OCI-M1 (cell line): ENCODE measurements at regions not wholly inside any gene's neighbourhood (a gene's known extent, or its start where the extent isn't known, plus 50 kb on each side); places are given as distances from the start of the nearest gene placed in this dataset.
A peak's percentile ranks its signal among the peaks of the same experiment; 100 is the strongest.
"Not testable (repeated sequence)": the region's sequence is repeated elsewhere in the genome, so short reads cannot be mapped to it uniquely, and the experiment has no call there.

ENCODE experiments used
- DNase-seq: peaks from one replicate; lab custom pipeline; 2025; lab: John Stamatoyannopoulos, UW

- DNase-seq: no peak
Measured at GRCh38 chr12:89779090-89779489, 70.5 kb upstream of the ATP2B1 start.

DNA sequence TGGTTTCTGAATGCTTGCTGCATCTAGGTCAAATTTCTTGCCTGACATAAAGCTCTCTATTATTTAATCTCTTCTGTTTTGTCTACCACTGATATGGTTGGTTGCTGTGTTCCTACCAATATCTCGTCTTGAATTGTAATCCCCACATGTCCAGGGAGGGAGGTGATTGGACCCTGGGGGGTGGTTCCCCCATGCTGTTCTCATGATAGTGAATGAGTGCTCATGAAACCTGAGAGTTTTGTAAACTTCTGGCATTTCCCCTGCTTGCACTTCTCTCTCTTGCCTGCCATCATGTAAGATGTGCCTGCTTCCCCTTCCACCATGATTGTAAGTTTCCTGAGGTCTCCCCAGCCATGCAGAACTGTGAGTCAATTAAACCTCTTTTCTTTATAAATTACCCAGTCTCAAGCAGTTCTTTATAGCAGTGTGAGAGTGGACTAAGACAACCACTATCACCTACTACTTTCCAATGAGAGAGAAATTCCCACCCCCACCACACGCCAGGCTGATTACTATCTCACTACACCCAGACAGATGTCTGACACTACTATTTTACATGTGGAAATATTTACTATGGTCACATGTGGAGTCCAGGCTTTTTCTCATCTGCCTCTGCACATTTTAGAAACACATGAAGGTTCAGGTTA lies 69.2 kb upstream of the ATP2B1 start:
- DNase-seq: no peak

- no peak for DNase-seq
Measured at GRCh38 chr12:89775986-89776365, 67.3 kb upstream of the ATP2B1 start.

GRCh38 chr12:89775063-89775985 lies 66.7 kb upstream of the ATP2B1 start:
- DNase-seq: no peak

GRCh38 chr12:89774645-89775044 lies 66.0 kb upstream of the ATP2B1 start:
- DNase-seq: no peak

DNA sequence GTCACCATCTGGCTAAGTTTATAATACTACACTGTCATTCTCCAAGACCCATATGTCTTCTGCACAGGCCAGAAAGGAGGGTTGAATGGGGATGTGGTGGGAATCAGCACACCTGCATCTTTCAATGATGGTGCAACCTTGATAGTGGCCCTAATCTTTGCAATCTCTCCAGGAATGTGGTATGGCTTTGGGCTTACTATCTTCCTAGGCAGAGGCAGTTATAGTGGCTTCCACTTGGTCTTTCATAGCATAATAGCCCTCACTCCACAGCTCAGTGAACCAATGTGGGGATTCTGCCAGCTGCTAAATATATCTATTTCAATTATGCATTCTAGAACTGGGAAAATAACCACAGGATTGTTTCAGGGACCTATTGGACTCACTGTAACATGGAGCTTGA lies 61.8 kb upstream of the ATP2B1 start:
- DNase-seq: no peak

DNA sequence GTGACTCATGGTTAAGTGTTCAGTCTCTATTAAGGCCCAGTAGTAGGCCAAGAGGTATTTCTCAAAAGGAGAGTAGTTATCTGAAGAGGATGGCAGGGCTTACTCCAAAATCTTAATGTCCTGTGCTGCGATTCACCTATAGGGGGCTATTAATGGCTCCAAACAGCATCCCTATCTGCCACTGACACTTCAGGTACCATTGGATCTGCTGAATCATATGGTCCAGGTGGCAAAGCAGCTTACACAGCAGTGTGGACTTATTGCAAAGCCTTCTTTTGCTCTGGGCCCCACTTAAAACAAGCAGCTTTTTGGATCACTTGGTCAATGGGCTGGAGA lies 60.8 kb upstream of the ATP2B1 start:
- DNase-seq: no peak

- peak; percentile 86 for DNase-seq
Measured at GRCh38 chr12:89768586-89769482, 60.2 kb upstream of the ATP2B1 start.

DNA sequence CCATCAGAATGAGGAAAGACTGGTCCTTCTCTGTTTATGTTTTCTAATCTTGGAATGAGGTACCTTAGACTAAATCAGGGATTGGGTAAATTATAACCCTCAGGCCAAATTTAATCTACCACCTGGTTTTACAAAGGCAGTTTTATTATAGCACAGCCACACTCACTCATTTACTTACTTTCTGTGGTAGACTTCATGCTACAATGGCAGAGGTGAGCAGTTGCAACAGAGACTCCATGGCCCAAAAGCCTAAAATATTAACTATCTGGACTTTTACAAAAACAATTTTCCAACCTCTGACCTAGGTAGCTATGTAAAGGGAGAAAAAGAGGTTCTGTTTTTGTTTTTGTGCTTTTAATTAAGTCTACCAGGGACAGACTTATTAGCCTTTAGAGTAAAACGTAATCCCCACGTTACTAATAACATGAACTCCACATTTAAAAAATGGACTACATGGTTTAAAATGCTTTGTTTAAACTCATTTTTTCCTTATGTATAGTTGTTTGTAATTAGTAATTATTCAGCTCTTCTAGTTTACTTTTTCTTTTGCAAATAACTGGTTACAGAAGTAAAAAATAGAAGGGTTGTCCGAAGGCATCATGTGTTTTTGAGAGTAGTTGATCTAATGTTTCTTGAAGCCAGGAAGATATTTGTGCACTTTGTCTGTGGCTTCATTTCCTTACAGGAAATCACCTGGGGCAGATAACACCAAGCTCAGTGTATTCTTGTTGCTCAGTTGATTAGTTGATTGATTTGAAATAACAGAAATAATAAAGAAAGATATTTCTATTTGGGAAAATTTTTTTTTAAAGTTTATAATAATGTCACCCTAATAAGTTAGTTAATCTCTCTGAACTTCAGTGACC lies 57.6 kb upstream of the ATP2B1 start:
- DNase-seq: no peak

GRCh38 chr12:89764164-89764563 lies 55.5 kb upstream of the ATP2B1 start:
- DNase-seq: not testable (repeated sequence)

DNA sequence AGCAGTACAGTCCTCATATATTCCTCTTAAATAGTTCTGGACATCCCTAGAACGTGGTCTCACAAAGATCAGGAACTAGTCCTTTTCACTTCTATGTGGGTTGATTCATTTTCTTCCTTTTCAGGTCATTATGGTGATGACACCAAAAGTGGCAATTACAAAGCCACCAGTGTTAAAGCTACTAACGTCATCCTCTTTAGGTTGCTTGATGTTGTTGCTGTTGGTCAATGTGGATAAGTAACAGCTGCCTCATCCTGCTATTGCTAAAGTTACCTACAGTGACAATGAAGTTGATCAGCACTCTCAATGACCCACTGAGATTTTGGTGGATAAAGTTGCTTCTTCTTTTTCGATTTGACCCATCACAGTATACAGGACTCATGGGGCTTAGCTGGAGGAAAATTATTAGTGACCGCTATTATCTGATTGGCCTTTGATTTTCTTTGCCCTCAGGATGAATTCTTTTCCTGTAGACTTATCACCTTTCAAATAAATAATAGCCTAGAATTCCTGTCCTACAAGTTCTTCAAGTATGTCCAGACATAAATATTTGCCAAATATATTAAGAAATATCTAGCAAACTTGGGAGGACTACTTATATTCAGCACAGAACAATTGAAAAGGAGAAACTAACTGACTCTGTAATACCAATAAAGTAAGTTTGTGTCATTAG lies 54.0 kb upstream of the ATP2B1 start:
- DNase-seq: no peak

GRCh38 chr12:89760783-89761182 lies 52.1 kb upstream of the ATP2B1 start:
- DNase-seq: peak; percentile 85
